HEK293 (cell line): ENCODE measurements at regions not wholly inside any gene's neighbourhood (a gene's known extent, or its start where the extent isn't known, plus 50 kb on each side); places are given as distances from the start of the nearest gene placed in this dataset.

Experiments
- ZNF366 ChIP-seq: fragments of 450-650 bp; formaldehyde crosslinking; conservative IDR thresholded peaks from 2 replicates; pipeline ENCODE4 v1.5.1; 2016; ENCODE audit warnings: missing biosample characterization, missing genetic modification characterization
- ZNF530 ChIP-seq: fragments of 450-650 bp; formaldehyde crosslinking; IDR thresholded peaks from 2 replicates; pipeline ENCODE4 v1.5.1; 2016; ENCODE audit warnings: low read depth, missing biosample characterization, missing genetic modification characterization
- TF ChIP-seq, protein P1 (sequence below): fragments of 450-650 bp; IDR thresholded peaks from 2 replicates; pipeline ENCODE4 v1.5.1; 2018; ENCODE audit warnings: missing biosample characterization, missing genetic modification characterization

DNA sequence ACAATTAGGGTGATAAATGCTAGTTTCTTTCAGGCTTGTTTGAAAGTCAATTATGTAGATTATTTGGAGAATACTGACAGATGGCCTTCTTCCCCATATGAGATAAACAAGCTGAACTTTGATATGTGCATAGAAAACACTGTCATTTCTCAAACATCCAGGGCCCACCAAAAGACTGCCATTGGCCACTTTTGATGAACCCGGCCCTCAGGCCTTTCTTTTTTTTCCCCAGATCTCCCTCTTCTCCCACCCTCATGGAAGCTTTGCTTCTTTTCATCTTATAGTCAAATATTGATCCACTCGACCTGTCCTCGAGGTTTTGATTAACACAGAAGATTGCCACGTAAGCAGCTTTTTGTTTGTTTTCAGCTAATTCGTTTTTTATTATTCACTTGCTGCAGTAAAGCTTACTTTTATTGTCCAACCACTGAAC lies 377.4 kb downstream of the SMARCA1 start:
- TF ChIP-seq ZNF530 (tag by site-specific recombination) (no peak), ZNF366 (tag by site-specific recombination) (no peak)
- TF ChIP-seq, protein P1, sequence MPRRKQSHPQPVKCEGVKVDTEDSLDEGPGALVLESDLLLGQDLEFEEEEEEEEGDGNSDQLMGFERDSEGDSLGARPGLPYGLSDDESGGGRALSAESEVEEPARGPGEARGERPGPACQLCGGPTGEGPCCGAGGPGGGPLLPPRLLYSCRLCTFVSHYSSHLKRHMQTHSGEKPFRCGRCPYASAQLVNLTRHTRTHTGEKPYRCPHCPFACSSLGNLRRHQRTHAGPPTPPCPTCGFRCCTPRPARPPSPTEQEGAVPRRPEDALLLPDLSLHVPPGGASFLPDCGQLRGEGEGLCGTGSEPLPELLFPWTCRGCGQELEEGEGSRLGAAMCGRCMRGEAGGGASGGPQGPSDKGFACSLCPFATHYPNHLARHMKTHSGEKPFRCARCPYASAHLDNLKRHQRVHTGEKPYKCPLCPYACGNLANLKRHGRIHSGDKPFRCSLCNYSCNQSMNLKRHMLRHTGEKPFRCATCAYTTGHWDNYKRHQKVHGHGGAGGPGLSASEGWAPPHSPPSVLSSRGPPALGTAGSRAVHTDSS (tag by site-specific recombination) = no peak
